Neural progenitor cell (in vitro differentiated cells): ENCODE measurements at regions not wholly inside any gene's neighbourhood (a gene's known extent, or its start where the extent isn't known, plus 50 kb on each side); places are given as distances from the start of the nearest gene placed in this dataset.

Experiments used
- CTCF ChIP-seq: fragments of 200-600 bp; sonication (generic); IDR thresholded peaks from 2 replicates; pipeline ENCODE4 v1.5.1; 2017; ENCODE audit warnings: antibody characterized with exemption, mild to moderate bottlenecking
- EZH2 ChIP-seq: fragments of 200-600 bp; sonication (generic); IDR thresholded peaks from 2 replicates; pipeline ENCODE4 v1.6.1; 2017; ENCODE audit warnings: antibody characterized with exemption, mild to moderate bottlenecking, moderate library complexity

- TF ChIP-seq CTCF, result no peak
- TF ChIP-seq EZH2, result no peak
Measured at GRCh38 chr9:90175257-90175656, 467.4 kb downstream of the DIRAS2 start.
